ENCODE measurements at regions not wholly inside any gene's neighbourhood (a gene's known extent, or its start where the extent isn't known, plus 50 kb on each side); places are given as distances from the start of the nearest gene placed in this dataset.
A peak's percentile ranks its signal among the peaks of the same experiment; 100 is the strongest.
"Not testable (repeated sequence)": the region's sequence is repeated elsewhere in the genome, so short reads cannot be mapped to it uniquely, and the experiment has no call there.

DNA sequence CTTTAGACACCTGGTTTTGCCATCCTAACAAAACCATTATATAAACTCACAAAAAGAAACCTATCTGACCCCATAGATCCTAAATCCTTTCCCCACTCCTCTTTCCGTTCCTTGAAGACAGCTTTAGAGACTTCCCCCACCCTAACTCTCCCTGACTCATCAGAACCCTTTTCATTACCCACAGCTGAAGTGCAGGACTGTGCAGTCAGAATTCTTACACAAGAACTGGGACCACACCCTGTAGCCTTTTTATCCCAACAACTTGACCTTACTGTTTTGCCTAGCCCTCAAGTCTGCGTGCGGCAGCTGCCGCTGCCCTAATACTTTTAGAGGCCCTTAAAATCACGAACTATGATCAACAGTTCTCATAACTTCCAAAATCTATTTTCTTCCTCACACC is 254.9 kb upstream of the GULP1 start:
- H3K79me2 ChIP-seq (ENCODE audit: control insufficient read depth, insufficient read depth, low read length, unreplicated experiment); H2AFZ ChIP-seq (ENCODE audit: low read length, unreplicated experiment); H3K27me3 ChIP-seq (ENCODE audit: insufficient read depth, low read length); H3K36me3 ChIP-seq (ENCODE audit: insufficient read depth, low read length); H3K27ac ChIP-seq (ENCODE audit: low read depth, low read length); H3K4me3 ChIP-seq (ENCODE audit: low read depth, low read length); H3K4me1 ChIP-seq (ENCODE audit: control insufficient read depth, insufficient read depth, low read length, unreplicated experiment): not testable (repeated sequence)

DNA sequence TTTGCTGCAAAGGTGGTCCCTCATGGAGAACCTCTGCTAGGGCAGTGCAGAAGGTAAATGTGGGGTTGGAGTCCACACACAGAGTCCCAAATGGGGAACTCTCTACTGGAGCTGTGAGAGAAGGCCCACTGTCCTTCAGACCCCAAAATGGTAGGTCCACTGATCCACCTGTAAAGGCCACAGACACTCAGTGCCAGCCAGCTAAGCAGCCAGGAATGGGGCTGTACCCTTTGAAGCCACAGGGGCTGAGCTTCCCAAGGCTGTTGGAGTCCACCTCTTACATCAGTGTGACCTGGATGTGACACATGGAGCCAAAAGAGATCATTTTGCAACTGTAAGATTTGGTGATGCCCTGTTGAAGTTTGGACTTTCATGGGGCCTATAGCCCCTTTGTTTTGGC is 252.4 kb upstream of the GULP1 start:
- no peaks in the 10 kb centered on the region for H3K27me3 ChIP-seq (ENCODE audit: insufficient read depth, low read length)
- H3K27ac ChIP-seq (ENCODE audit: low read depth, low read length), result no peak overlapping the region
- H3K36me3 ChIP-seq (ENCODE audit: insufficient read depth, low read length), result no peaks in the 10 kb centered on the region
- no peak overlapping the region for H3K4me3 ChIP-seq (ENCODE audit: low read depth, low read length)
- no peaks in the 10 kb centered on the region for H3K79me2 ChIP-seq (ENCODE audit: control insufficient read depth, insufficient read depth, low read length, unreplicated experiment)
- peaks cover 6% of the 10 kb centered on the region for H3K4me1 ChIP-seq (ENCODE audit: control insufficient read depth, insufficient read depth, low read length, unreplicated experiment)
- H2AFZ ChIP-seq (ENCODE audit: low read length, unreplicated experiment), result no peak overlapping the region

DNA sequence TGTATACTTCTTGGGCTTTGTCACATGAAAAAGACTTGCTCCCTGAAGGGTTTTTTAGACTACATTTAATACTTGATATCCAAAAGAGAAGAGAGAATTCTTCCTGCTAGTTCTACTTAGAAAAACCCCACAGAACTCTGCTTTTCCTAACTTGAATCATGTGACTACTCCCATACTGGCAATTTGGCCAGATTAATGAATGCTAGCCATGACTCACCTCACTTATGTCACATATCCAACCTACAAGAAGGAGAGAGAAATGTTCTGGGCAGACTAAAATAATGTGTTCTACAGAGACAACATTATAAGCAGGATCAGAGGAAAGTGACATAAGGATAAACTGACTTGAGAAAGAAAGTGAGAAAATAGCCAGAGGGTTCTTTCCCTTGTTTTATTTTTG is 249.3 kb upstream of the GULP1 start:
- Histone ChIP-seq H3K4me3 (ENCODE audit: low read depth, low read length) (no peak overlapping the region), H3K27ac (ENCODE audit: low read depth, low read length) (no peak overlapping the region), H3K27me3 (ENCODE audit: insufficient read depth, low read length) (no peaks in the 10 kb centered on the region), H3K4me1 (ENCODE audit: control insufficient read depth, insufficient read depth, low read length, unreplicated experiment) (peaks cover 6% of the 10 kb centered on the region), H3K79me2 (ENCODE audit: control insufficient read depth, insufficient read depth, low read length, unreplicated experiment) (no peaks in the 10 kb centered on the region), H3K36me3 (ENCODE audit: insufficient read depth, low read length) (no peaks in the 10 kb centered on the region), H2AFZ (ENCODE audit: low read length, unreplicated experiment) (peak overlapping the region; percentile 28)

DNA sequence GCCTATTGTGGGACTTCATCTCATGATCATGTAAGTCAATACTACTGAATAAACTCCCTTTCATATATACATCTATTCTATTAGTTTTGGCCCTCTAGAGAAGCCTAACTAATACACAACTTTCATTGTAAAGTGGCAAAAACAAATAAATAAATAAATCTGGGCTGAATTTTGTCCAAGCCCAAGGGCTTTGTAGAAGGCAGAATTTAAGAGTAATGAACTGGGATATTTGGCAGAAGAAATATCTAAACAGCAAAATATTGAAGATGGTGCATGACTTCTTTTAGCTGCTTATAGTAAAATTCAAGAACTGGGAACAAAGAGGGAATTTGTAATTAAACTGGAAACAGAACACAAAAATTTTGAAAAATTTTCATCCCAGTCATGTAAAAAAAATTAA is 246.7 kb upstream of the GULP1 start:
- Histone ChIP-seq H2AFZ (ENCODE audit: low read length, unreplicated experiment) (no peak overlapping the region), H3K27me3 (ENCODE audit: insufficient read depth, low read length) (no peaks in the 10 kb centered on the region), H3K36me3 (ENCODE audit: insufficient read depth, low read length) (no peaks in the 10 kb centered on the region), H3K4me3 (ENCODE audit: low read depth, low read length) (no peak overlapping the region), H3K79me2 (ENCODE audit: control insufficient read depth, insufficient read depth, low read length, unreplicated experiment) (no peaks in the 10 kb centered on the region), H3K4me1 (ENCODE audit: control insufficient read depth, insufficient read depth, low read length, unreplicated experiment) (peaks cover 6% of the 10 kb centered on the region), H3K27ac (ENCODE audit: low read depth, low read length) (no peak overlapping the region)

DNA sequence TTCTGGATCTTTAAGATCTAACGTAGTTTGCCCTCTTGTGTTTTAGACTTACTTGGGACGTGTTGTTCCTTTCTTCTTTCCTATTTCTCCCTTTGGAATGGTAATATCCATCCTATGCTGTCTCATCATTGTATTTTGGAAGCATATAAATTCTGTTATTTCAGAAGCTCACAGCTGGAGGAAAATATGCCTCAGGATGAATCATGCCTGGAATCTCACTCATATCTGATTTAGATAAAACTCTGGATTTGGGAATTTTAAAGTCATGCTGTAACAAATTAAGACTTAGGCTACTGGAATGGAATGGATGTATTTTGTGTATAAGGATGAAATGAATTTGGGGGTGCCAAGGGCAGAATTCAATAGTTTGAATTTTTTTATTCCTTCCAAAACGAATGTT is 245.2 kb upstream of the GULP1 start:
- no peak overlapping the region for H2AFZ ChIP-seq (ENCODE audit: low read length, unreplicated experiment)
- no peak overlapping the region for H3K4me3 ChIP-seq (ENCODE audit: low read depth, low read length)
- no peaks in the 10 kb centered on the region for H3K36me3 ChIP-seq (ENCODE audit: insufficient read depth, low read length)
- H3K27me3 ChIP-seq (ENCODE audit: insufficient read depth, low read length), result no peaks in the 10 kb centered on the region
- H3K27ac ChIP-seq (ENCODE audit: low read depth, low read length), result no peak overlapping the region
- H3K79me2 ChIP-seq (ENCODE audit: control insufficient read depth, insufficient read depth, low read length, unreplicated experiment), result no peaks in the 10 kb centered on the region
- peaks cover 6% of the 10 kb centered on the region for H3K4me1 ChIP-seq (ENCODE audit: control insufficient read depth, insufficient read depth, low read length, unreplicated experiment)

DNA sequence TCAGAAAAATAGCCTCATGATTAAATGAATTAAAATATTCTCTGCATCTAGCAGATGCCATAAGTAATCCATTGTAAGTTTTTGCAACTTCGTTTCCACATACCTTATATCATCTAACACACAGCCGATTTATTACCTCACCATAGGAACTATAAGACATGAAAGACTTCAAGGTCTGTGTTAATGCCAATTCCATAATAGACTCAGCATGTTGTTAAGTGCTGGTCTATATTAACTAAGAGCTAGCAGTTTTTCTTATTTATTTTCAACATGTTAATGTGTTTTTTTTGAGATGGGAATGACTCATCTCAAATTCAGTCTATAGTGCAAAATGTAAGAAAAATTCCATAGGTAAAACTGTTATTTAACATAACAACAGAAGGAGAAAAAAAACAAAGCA is 243.9 kb upstream of the GULP1 start:
- H3K79me2 ChIP-seq (ENCODE audit: control insufficient read depth, insufficient read depth, low read length, unreplicated experiment), result no peaks in the 10 kb centered on the region

DNA sequence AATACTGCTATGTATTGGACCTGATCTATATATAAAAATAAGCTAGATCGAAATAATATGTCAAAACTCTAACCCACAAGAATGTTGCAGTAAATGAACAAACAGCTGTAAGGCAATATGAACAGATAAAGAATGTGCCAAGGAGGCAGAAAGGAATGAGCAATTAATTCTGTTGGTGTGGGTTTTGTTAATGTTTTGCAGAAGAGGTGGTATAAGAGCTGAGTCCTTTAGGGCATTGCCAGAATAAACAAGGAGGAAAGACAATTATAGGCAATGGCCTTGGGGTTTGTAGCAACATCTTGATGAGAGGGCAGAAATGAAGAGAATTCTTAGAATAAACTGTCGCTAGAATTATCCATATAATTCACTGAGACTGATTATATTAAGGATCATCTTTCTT is 240.9 kb upstream of the GULP1 start:
- Histone ChIP-seq H3K4me3 (ENCODE audit: low read depth, low read length) (no peak overlapping the region), H3K27ac (ENCODE audit: low read depth, low read length) (no peak overlapping the region), H3K36me3 (ENCODE audit: insufficient read depth, low read length) (no peaks in the 10 kb centered on the region)

More for the DNA sequence above, 243.9 kb upstream of the GULP1 start:
- Histone ChIP-seq H3K4me3 (ENCODE audit: low read depth, low read length) (no peak overlapping the region), H2AFZ (ENCODE audit: low read length, unreplicated experiment) (no peak overlapping the region), H3K27ac (ENCODE audit: low read depth, low read length) (no peak overlapping the region), H3K4me1 (ENCODE audit: control insufficient read depth, insufficient read depth, low read length, unreplicated experiment) (no peaks in the 10 kb centered on the region), H3K27me3 (ENCODE audit: insufficient read depth, low read length) (no peaks in the 10 kb centered on the region), H3K36me3 (ENCODE audit: insufficient read depth, low read length) (no peaks in the 10 kb centered on the region)

DNA sequence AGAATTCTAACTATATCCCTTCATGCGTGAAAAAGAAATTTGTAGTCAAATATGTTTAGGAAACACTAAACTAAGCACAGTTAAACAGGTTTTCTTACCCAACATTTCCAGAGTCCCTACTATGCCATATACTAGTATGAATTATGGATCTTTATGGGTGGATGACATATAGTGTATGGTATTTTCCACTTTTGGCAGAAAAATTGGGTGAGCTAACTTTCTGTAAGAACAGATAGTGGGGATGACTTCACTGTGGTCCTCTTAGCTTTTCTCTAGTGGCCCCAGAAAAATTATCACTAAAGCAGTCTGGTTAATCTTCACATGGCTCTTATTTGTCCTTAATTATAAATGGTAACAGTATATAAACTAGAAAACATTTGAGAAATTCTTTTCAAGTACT is 240.0 kb upstream of the GULP1 start:
- H2AFZ ChIP-seq (ENCODE audit: low read length, unreplicated experiment), result no peak overlapping the region
- H3K4me1 ChIP-seq (ENCODE audit: control insufficient read depth, insufficient read depth, low read length, unreplicated experiment), result no peaks in the 10 kb centered on the region
- H3K4me3 ChIP-seq (ENCODE audit: low read depth, low read length), result no peak overlapping the region
- H3K79me2 ChIP-seq (ENCODE audit: control insufficient read depth, insufficient read depth, low read length, unreplicated experiment), result no peaks in the 10 kb centered on the region
- H3K27ac ChIP-seq (ENCODE audit: low read depth, low read length), result no peak overlapping the region
- H3K36me3 ChIP-seq (ENCODE audit: insufficient read depth, low read length), result no peaks in the 10 kb centered on the region
- no peaks in the 10 kb centered on the region for H3K27me3 ChIP-seq (ENCODE audit: insufficient read depth, low read length)

More for the DNA sequence above, 240.9 kb upstream of the GULP1 start:
- no peaks in the 10 kb centered on the region for H3K79me2 ChIP-seq (ENCODE audit: control insufficient read depth, insufficient read depth, low read length, unreplicated experiment)
- H2AFZ ChIP-seq (ENCODE audit: low read length, unreplicated experiment), result no peak overlapping the region
- no peaks in the 10 kb centered on the region for H3K27me3 ChIP-seq (ENCODE audit: insufficient read depth, low read length)
- H3K4me1 ChIP-seq (ENCODE audit: control insufficient read depth, insufficient read depth, low read length, unreplicated experiment), result no peaks in the 10 kb centered on the region

GRCh38 chr2:188065386-188065785 is 226.3 kb upstream of the GULP1 start:
- Histone ChIP-seq H3K36me3 (ENCODE audit: insufficient read depth, low read length) (no peaks in the 10 kb centered on the region), H3K4me1 (ENCODE audit: control insufficient read depth, insufficient read depth, low read length, unreplicated experiment) (no peaks in the 10 kb centered on the region), H3K4me3 (ENCODE audit: low read depth, low read length) (no peak overlapping the region), H3K27me3 (ENCODE audit: insufficient read depth, low read length) (no peaks in the 10 kb centered on the region), H3K27ac (ENCODE audit: low read depth, low read length) (no peak overlapping the region), H3K79me2 (ENCODE audit: control insufficient read depth, insufficient read depth, low read length, unreplicated experiment) (no peaks in the 10 kb centered on the region), H2AFZ (ENCODE audit: low read length, unreplicated experiment) (no peak overlapping the region)

GRCh38 chr2:188068093-188068492 is 223.6 kb upstream of the GULP1 start:
- Histone ChIP-seq H3K27ac (ENCODE audit: low read depth, low read length) (no peak overlapping the region), H3K4me3 (ENCODE audit: low read depth, low read length) (no peak overlapping the region), H2AFZ (ENCODE audit: low read length, unreplicated experiment) (no peak overlapping the region), H3K4me1 (ENCODE audit: control insufficient read depth, insufficient read depth, low read length, unreplicated experiment) (no peaks in the 10 kb centered on the region), H3K36me3 (ENCODE audit: insufficient read depth, low read length) (no peaks in the 10 kb centered on the region), H3K27me3 (ENCODE audit: insufficient read depth, low read length) (no peaks in the 10 kb centered on the region), H3K79me2 (ENCODE audit: control insufficient read depth, insufficient read depth, low read length, unreplicated experiment) (no peaks in the 10 kb centered on the region)

GRCh38 chr2:188076149-188077056 is 215.3 kb upstream of the GULP1 start:
- Histone ChIP-seq H3K27me3 (ENCODE audit: insufficient read depth, low read length) (no peaks in the 10 kb centered on the region), H3K4me1 (ENCODE audit: control insufficient read depth, insufficient read depth, low read length, unreplicated experiment) (peaks cover 6% of the 10 kb centered on the region), H3K4me3 (ENCODE audit: low read depth, low read length) (no peak overlapping the region)

More at GRCh38 chr2:188076149-188077056, 215.3 kb upstream of the GULP1 start:
- Histone ChIP-seq H3K27ac (ENCODE audit: low read depth, low read length) (no peak overlapping the region), H3K36me3 (ENCODE audit: insufficient read depth, low read length) (no peaks in the 10 kb centered on the region), H2AFZ (ENCODE audit: low read length, unreplicated experiment) (no peak overlapping the region), H3K79me2 (ENCODE audit: control insufficient read depth, insufficient read depth, low read length, unreplicated experiment) (no peaks in the 10 kb centered on the region)

All from ACC112 (cell line).